GM18502 (cell line): ENCODE measurements at regions not wholly inside any gene's neighbourhood (a gene's known extent, or its start where the extent isn't known, plus 50 kb on each side); places are given as distances from the start of the nearest gene placed in this dataset.
"Not testable (repeated sequence)": the region's sequence is repeated elsewhere in the genome, so short reads cannot be mapped to it uniquely, and the experiment has no call there.

ENCODE experiments used
- ATAC-seq: cut with Tn5 transposase; IDR thresholded peaks from one replicate; pipeline ENCODE4 v1.9.1; 2021; ENCODE audit warnings: mild to moderate bottlenecking; ENCODE audit not compliant: unreplicated experiment, poor library complexity

- ATAC-seq: no peak
Observed at GRCh38 chr14:87643005-87643404, 350.0 kb downstream of the GALC start.

DNA sequence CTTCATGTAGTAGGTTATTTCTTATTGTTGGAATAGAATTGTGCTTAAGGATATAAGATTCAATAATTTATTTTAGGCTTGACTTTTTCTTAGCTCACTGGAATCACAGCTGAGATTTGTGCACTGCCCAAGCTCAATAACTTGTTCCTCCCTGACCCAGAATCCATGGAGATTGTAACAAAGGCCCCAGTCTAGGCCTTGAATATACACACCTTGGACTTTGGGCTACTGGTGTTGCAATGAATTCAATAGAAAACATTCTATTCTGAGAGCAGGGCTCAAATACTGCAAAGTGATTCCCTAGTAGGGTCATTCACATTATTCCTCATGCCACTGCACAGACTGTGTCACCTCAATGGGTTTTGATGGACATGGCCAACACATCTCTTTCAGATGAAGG, 352.4 kb downstream of the GALC start:
- ATAC-seq: no peak

- ATAC-seq: no peak
Observed at GRCh38 chr14:87638196-87638595, 354.8 kb downstream of the GALC start.

- ATAC-seq: no peak
Observed at GRCh38 chr14:87635442-87635841, 357.5 kb downstream of the GALC start.

DNA sequence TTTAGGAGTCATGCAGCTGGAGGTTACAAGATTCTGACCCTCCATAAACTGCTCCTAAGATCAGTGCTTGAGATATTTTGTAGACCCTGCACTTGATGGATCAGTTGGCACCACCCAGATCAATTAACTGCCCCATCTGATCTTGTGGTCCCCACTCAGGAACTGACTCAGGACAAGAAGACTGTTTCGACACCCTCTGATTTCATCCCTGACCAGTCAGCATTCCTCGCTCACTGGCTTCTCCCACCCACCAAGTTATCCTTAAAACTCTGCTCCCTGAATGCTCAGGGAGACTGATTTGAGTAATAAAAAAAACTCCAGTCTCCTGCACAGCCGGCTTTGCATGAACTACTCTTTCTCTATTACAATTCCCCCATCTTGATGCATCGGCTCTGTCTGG, 360.2 kb downstream of the GALC start:
- no peak for ATAC-seq

DNA sequence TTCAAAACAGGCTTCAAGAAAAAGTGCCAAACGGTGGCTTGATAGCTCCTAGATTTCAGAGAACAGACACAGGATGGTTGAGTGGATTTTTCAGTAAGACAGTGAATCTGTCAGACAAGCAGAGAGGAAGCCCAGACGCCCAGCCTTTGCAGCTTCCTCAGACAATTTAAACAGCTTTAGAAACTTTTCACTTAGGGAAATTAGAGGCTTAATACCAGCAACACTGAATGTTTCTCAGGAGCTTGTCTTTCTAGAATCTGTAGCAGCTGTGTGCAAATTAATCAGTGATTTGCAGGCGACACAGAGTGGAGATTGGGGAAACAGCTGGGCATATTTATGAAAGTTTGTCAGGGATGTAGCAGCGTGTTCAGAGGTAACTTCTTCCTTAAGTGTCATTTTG, 362.1 kb downstream of the GALC start:
- no peak for ATAC-seq

DNA sequence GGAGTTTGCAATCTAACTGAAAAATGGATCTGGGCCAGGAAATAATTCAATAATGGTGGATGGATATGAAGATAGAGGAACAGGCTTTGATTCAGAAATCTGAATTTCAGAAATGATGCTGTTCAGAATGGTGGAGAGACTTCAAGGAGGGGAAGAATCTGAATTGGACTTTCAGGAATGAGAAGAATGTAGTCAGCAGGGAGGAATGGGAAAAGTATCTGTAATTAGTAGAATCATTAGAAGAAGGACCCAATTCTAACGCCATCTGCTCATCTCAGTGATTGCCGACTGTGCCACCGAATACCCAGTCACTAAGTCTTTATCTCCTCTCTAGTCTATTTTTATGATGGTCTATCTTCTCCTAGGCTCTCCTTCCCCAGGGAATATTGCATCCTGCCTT, 363.2 kb downstream of the GALC start:
- no peak for ATAC-seq

GRCh38 chr14:87628780-87629179, 364.2 kb downstream of the GALC start:
- no peak for ATAC-seq

- ATAC-seq: no peak
Observed at GRCh38 chr14:87628129-87628528, 364.9 kb downstream of the GALC start.

GRCh38 chr14:87626266-87626665, 366.7 kb downstream of the GALC start:
- no peak for ATAC-seq

DNA sequence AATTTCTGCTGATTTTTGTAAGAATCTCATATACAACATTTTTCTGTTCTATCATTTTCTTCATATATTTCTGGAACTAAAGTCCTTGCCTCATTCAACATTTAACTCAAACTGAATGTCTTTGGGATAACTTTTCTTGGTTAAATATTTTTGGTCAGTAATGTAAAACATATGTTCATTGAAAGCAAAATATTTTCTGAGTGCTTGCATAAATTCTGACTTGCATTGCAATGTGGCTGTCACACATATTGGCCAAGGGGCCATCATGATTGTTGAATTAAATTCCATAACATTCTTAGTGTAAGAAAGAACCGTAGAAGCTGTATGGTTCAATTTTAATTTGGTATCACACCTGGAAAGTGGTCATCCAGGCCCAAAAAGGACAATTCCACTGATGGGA, 369.4 kb downstream of the GALC start:
- no peak for ATAC-seq

DNA sequence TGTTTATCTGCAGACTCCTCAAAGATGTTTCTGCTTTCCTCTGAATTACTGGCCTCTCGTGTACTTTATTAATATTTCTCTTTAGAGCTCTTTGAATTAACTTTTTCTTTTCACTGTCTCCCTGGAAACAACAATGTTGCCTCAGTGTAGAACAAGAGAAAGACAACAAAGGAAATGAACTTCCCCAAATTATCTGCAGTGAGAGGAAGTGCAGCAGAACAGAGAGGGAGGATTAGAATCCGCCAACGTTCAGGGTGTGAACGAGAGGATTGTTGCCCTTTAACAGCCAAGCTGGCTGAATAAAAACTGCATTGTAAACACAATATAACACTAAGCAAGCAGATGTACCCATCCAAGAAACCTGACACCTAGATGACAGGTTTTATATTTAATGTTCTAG, 375.9 kb downstream of the GALC start:
- no peak for ATAC-seq

- peak; percentile 94 for ATAC-seq
Observed at GRCh38 chr14:87615822-87616679, 376.9 kb downstream of the GALC start.

DNA sequence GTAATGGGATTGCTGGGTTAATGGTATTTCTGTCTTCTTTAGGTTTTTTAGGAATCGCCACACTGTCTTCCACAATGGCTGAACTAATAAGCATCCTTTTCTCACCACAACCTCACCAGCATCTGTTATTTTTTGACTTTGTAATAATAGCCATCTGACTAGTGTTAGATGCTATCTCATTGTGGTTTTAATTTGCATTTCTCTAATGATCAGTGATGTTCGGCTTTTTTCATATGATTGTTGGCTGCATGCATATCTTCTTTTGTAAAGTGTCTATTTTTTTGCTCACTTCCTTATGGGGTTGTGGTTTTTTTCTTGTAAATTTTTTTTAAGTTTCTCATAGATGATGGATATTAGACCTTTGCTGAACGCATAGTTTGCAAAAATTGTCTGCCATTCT, 377.9 kb downstream of the GALC start:
- ATAC-seq: no peak

DNA sequence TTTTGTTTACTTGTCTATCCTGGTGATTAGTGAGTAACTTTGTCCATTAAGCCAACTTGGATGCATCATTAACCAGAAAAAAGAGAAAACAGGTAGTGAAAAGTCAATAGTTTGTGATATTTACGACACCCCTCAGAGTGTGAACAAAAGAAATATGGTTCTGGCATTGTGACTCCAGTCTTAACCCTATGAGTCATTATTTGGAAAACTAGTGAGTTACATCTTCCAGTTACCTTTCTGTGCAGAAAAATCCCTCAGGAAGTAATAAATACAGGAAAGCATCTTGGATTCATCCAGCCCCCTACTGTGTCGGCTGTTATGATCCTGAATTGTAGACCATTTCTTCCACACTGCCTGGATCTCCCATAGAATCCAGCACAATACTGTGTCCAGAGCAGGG, 379.1 kb downstream of the GALC start:
- no peak for ATAC-seq

DNA sequence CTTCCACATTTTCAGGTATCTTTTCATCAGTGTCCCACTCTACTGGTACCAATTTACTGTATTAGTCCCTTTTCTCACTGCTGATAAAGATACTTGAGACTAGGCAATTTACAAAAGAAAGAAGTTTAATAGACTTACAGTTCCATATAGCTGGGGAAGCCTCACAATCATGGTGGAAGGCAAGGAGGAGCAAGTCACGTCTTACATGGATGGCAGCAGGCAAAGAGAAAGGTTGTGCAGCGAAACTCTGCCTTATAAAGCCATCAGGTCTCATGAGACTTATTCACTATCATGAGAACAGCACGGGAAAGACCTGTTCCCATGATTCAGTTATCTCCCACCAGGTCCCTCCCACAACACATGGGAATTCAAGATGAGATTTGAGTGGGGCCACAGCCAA, 385.9 kb downstream of the GALC start:
- not testable (repeated sequence) for ATAC-seq

DNA sequence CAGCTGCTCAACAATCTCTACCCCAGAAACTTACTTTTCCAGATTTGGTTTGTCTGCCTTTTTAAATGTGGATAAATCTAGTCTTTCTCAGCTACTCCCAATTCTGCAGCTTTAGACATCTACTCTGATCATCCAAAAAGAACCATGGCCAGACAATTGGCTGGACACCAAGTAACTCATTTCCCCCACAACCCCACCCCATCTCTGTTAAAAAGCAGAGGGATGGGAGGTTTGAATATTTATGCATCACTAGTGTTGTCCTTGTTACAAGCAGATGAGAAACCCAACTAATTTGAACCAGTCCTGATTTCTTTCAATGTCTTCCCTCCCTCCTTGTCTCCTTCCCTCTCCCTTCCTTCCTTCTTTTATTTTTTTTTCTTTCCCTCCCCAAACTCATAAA, 391.9 kb downstream of the GALC start:
- ATAC-seq: no peak

GRCh38 chr14:87600240-87600639, 392.7 kb downstream of the GALC start:
- ATAC-seq: no peak

DNA sequence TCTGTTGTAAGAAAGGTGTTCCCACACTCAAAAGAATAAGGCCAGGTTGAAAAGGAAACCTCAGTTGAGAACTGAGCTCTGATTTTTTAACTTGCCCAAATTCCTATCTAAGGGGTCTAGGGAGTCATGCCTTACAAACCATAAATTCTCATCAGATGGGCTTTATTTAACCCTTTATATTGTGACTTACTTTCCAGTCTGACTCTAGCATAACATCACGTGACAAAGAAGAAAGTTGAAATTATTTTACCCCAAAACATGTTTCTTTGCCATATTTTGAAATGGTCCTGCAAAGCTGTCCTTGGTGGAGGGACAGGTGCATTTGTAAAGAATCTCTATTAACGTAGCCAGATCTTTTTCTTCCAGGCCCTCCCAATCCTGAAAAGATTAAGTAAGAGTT, 411.7 kb downstream of the GALC start:
- ATAC-seq: no peak

DNA sequence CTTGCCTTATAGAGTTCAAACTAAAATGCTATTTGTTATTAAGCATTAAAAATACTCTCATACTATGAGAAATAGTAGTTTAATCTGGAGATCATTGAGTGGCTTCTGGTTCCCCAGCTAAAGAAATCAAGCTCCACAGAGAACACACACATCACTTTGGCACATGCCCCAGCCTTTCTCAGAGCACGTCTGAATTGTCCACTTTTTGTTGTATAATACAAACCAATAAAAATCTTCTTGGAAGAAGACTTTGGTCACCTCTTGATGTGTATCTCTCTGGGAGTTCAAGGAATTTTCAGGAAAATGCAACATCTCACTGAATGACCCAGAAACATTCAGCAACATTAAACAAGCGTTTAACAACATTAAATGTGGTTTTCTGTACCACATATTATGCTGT, 413.9 kb downstream of the GALC start:
- no peak for ATAC-seq

DNA sequence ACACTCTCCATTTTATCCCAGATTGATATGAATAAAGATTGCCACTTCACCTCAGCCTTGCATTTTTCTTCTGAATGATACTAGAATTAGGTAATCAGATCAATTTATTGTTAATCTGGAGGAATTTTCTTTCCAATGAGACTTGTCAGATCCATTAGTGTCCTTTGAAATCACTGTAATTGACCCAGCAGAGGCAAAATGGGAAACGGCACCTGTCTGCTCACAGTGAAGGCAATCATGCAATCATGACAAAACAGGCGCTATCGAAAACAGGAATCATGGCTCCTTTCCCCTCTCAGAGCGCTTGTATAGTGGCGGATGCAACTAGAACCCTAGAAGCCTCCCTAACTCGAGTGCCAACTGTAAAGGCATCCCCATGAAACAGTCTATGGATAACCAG, 417.6 kb downstream of the GALC start:
- ATAC-seq: no peak

GRCh38 chr14:87573591-87573990, 419.4 kb downstream of the GALC start:
- ATAC-seq: no peak
